NB4 (cell line): ENCODE measurements at regions not wholly inside any gene's neighbourhood (a gene's known extent, or its start where the extent isn't known, plus 50 kb on each side); places are given as distances from the start of the nearest gene placed in this dataset.

ENCODE experiments used
- POLR2A ChIP-seq: IDR thresholded peaks from 2 replicates; pipeline ENCODE4 v1.6.1; 2011; ENCODE audit warnings: mild to moderate bottlenecking; ENCODE audit not compliant: insufficient read length; ENCODE audit errors: extremely low read depth
- TF ChIP-seq, protein P1 (sequence below): IDR thresholded peaks from one replicate; pipeline ENCODE4 v1.5.1; 2012; ENCODE audit warnings: low read depth, low read length
- TF ChIP-seq, protein P2 (sequence below): IDR thresholded peaks from 2 replicates; pipeline ENCODE4 v1.6.1; 2011; ENCODE audit warnings: low read depth, low read length

DNA sequence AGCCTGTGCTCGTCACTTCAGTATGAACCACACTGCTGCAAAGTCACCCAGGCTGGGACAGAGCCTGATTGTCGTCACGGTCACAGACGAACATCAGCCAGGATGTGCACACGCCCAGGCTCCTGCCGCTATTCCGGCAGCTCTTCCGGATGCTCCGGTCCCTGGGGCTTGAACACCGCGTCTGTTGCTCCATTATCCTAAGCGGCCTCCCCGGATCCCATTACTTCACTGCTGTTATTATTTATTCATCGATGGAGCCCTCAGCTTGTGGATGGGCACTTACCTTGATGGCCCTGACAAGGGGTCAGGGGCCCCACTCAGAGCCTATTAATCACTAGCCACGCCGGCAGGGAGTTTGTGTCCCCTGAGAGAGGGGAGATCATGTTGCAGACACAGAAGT, 120.8 kb upstream of the PCBD1 start:
- TF ChIP-seq, protein P1, sequence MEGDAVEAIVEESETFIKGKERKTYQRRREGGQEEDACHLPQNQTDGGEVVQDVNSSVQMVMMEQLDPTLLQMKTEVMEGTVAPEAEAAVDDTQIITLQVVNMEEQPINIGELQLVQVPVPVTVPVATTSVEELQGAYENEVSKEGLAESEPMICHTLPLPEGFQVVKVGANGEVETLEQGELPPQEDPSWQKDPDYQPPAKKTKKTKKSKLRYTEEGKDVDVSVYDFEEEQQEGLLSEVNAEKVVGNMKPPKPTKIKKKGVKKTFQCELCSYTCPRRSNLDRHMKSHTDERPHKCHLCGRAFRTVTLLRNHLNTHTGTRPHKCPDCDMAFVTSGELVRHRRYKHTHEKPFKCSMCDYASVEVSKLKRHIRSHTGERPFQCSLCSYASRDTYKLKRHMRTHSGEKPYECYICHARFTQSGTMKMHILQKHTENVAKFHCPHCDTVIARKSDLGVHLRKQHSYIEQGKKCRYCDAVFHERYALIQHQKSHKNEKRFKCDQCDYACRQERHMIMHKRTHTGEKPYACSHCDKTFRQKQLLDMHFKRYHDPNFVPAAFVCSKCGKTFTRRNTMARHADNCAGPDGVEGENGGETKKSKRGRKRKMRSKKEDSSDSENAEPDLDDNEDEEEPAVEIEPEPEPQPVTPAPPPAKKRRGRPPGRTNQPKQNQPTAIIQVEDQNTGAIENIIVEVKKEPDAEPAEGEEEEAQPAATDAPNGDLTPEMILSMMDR = no peak
- no peak for TF ChIP-seq POLR2A
- TF ChIP-seq, protein P2, sequence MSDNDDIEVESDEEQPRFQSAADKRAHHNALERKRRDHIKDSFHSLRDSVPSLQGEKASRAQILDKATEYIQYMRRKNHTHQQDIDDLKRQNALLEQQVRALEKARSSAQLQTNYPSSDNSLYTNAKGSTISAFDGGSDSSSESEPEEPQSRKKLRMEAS = no peak
